ENCODE measurements at regions not wholly inside any gene's neighbourhood (a gene's known extent, or its start where the extent isn't known, plus 50 kb on each side); places are given as distances from the start of the nearest gene placed in this dataset.

DNA sequence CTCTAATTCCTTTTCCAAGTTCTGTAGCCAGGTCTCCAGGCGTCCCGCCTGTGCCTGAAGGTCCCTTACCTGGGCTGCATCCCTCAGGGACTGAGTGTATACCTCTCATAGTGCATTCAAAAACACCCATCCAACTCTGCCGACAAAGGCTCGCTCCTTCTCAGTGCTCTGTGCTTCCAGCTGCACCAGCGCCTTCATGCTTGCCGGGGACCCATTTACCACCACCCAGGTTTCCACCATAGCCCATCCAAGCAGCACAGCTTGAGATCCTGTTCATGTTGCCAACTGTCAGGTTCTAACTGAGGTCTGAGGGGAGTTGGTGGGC, 794.5 kb downstream of the EFNA5 start:
- TF ChIP-seq, protein P1, sequence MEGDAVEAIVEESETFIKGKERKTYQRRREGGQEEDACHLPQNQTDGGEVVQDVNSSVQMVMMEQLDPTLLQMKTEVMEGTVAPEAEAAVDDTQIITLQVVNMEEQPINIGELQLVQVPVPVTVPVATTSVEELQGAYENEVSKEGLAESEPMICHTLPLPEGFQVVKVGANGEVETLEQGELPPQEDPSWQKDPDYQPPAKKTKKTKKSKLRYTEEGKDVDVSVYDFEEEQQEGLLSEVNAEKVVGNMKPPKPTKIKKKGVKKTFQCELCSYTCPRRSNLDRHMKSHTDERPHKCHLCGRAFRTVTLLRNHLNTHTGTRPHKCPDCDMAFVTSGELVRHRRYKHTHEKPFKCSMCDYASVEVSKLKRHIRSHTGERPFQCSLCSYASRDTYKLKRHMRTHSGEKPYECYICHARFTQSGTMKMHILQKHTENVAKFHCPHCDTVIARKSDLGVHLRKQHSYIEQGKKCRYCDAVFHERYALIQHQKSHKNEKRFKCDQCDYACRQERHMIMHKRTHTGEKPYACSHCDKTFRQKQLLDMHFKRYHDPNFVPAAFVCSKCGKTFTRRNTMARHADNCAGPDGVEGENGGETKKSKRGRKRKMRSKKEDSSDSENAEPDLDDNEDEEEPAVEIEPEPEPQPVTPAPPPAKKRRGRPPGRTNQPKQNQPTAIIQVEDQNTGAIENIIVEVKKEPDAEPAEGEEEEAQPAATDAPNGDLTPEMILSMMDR (conservative IDR thresholded peaks at IDR 0.05 in 1 of 2, IDR thresholded peaks at IDR 0.05 in 1 of 2; ENCODE audit: extremely low read depth in 1 of 2, insufficient read depth in 1 of 2, low read depth in 1 of 2, low read length in 2 of 2): no peak
- no peak for TF ChIP-seq EZH2 (IDR thresholded peaks at IDR 0.05; ENCODE audit: borderline replicate concordance, low read length)

Data from mammary epithelial cell (primary cell).